Smooth muscle cell (in vitro differentiated cells): ENCODE measurements at regions not wholly inside any gene's neighbourhood (a gene's known extent, or its start where the extent isn't known, plus 50 kb on each side); places are given as distances from the start of the nearest gene placed in this dataset.

Experiments
- DNase-seq: peaks from one replicate; lab custom pipeline; 2025; ENCODE audit not compliant: unreplicated experiment; lab: John Stamatoyannopoulos, UW
- H2AFZ ChIP-seq: fragments of 200-600 bp; sonication (generic); 2 replicates; pipeline ENCODE4 v1.6.0; 2016; ENCODE audit warnings: antibody characterized with exemption, low read depth, mild to moderate bottlenecking
- H3F3A ChIP-seq: fragments of 200-600 bp; sonication (generic); 2 replicates; pipeline ENCODE4 v1.6.0; 2017; ENCODE audit warnings: antibody characterized with exemption, low read depth
- H3K27ac ChIP-seq: fragments of 200-600 bp; sonication (generic); 2 replicates; pipeline ENCODE4 v1.5.1; 2016; ENCODE audit warnings: low read depth, mild to moderate bottlenecking
- H3K27me3 ChIP-seq: fragments of 200-600 bp; sonication (generic); 2 replicates; pipeline ENCODE4 v1.6.1; 2016; ENCODE audit warnings: low read depth, mild to moderate bottlenecking
- H3K36me3 ChIP-seq: fragments of 200-600 bp; sonication (generic); 2 replicates; pipeline ENCODE4 v1.5.1; 2016; ENCODE audit warnings: low read depth
- H3K4me1 ChIP-seq: fragments of 200-600 bp; sonication (generic); 2 replicates; pipeline ENCODE4 v1.5.1; 2016; ENCODE audit warnings: low read depth
- H3K4me2 ChIP-seq: fragments of 200-600 bp; sonication (generic); 2 replicates; pipeline ENCODE4 v1.6.0; 2016; ENCODE audit warnings: mild to moderate bottlenecking
- H3K4me3 ChIP-seq: fragments of 200-600 bp; sonication (generic); 2 replicates; pipeline ENCODE4 v1.5.1; 2016; ENCODE audit warnings: mild to moderate bottlenecking
- H3K79me2 ChIP-seq: fragments of 200-600 bp; sonication (generic); 2 replicates; pipeline ENCODE4 v1.6.0; 2016; ENCODE audit warnings: low read depth, mild to moderate bottlenecking
- H3K9ac ChIP-seq: fragments of 200-600 bp; sonication (generic); 2 replicates; pipeline ENCODE4 v1.6.0; 2016; ENCODE audit warnings: low read depth
- H3K9me3 ChIP-seq: fragments of 200-600 bp; sonication (generic); replicated peaks from 2 replicates; pipeline ENCODE4 v1.5.1; 2016; ENCODE audit warnings: low read depth
- H4K20me1 ChIP-seq: fragments of 200-600 bp; sonication (generic); 2 replicates; pipeline ENCODE4 v1.6.0; 2016; ENCODE audit warnings: low read depth
- WGBS: methylation state at CpG from one replicate; pipeline ENCODE4 v1.1.7; 2016; ENCODE audit warnings: low lambda C conversion rate; 5-methylcytosine and 5-hydroxymethylcytosine counted together
- TF ChIP-seq, protein P1 (sequence below): fragments of 200-600 bp; sonication (generic); IDR thresholded peaks from 2 replicates; pipeline ENCODE4 v1.5.1; 2017; ENCODE audit warnings: borderline replicate concordance, mild to moderate bottlenecking, antibody characterized with exemption; ENCODE audit not compliant: insufficient read depth, poor library complexity, severe bottlenecking

DNA sequence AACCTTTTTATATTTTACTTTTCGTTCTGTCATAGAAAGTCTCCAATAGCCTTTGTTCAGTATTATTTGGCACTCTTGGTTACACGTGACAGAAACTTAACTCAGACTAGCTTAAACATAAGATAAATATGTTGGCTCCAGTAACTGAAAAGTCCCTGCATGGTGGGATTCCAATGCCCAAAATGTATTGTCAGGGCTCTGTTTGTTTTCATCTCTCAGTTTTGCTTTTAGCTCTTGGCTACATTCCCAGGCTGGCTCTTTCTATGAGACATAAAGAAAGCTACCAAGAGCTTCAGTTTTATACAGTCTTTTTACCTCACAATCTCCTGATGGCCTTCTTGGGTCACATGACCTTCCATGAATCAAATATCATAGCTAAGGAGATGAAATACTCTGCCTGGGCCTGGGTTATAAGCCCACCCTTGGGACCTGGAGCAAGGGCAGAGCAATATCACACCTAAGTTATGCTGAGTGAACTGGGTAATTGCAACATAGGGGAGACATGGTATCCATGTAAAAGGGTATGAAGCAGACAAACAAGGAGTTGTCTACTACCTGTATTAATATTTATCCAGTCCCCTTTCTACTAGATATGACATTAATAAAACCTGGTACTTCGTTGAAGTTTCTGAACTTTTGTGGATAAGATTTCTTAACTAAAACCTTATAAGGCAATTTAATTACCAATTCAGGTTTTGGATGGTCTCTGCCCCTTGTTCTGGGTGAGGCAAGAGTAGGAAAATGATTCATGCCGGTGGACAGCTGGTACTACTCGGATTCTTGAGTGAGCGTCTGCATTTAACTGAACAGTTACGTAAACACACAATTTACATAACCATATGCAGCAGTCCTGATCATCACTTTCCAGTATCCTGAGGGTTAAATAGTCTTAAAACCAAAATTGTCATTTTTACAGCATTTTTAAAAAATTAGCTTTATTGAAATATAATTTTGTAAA, 442.3 kb downstream of the GPATCH2 start:
- H3K4me3 ChIP-seq, result no peak overlapping the region
- H3K4me1 ChIP-seq, result no peaks in the 10 kb centered on the region
- H4K20me1 ChIP-seq, result no peaks in the 10 kb centered on the region
- H3K79me2 ChIP-seq, result no peaks in the 10 kb centered on the region
- no peaks in the 10 kb centered on the region for H3K9me3 ChIP-seq
- no peak overlapping the region for H3K27ac ChIP-seq
- TF ChIP-seq, protein P1, sequence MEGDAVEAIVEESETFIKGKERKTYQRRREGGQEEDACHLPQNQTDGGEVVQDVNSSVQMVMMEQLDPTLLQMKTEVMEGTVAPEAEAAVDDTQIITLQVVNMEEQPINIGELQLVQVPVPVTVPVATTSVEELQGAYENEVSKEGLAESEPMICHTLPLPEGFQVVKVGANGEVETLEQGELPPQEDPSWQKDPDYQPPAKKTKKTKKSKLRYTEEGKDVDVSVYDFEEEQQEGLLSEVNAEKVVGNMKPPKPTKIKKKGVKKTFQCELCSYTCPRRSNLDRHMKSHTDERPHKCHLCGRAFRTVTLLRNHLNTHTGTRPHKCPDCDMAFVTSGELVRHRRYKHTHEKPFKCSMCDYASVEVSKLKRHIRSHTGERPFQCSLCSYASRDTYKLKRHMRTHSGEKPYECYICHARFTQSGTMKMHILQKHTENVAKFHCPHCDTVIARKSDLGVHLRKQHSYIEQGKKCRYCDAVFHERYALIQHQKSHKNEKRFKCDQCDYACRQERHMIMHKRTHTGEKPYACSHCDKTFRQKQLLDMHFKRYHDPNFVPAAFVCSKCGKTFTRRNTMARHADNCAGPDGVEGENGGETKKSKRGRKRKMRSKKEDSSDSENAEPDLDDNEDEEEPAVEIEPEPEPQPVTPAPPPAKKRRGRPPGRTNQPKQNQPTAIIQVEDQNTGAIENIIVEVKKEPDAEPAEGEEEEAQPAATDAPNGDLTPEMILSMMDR, result no peak
- H3K27me3 ChIP-seq, result peaks cover 7% of the 10 kb centered on the region
- DNase-seq, result no peak
- H2AFZ ChIP-seq, result no peak overlapping the region
- H3K36me3 ChIP-seq, result no peaks in the 10 kb centered on the region
- 63% methylated on average over 7 of the region's 7 CpGs for WGBS
- no peaks in the 10 kb centered on the region for H3F3A ChIP-seq
- H3K9ac ChIP-seq, result no peak overlapping the region
- no peak overlapping the region for H3K4me2 ChIP-seq

GRCh38 chr1:217186664-217187063, 444.2 kb downstream of the GPATCH2 start:
- H3K9me3 ChIP-seq, result no peaks in the 10 kb centered on the region

GRCh38 chr1:217184854-217185253, 446.0 kb downstream of the GPATCH2 start:
- Histone ChIP-seq H3K4me3 (no peak overlapping the region), H2AFZ (no peak overlapping the region), H3K9ac (no peak overlapping the region), H3K36me3 (no peaks in the 10 kb centered on the region), H3K27ac (no peak overlapping the region), H3K4me2 (no peak overlapping the region), H4K20me1 (no peaks in the 10 kb centered on the region), H3K27me3 (peaks cover 18% of the 10 kb centered on the region), H3K4me1 (no peaks in the 10 kb centered on the region), H3K9me3 (no peaks in the 10 kb centered on the region), H3K79me2 (no peaks in the 10 kb centered on the region), H3F3A (no peaks in the 10 kb centered on the region)
- 62% methylated on average over 2 of the region's 2 CpGs for WGBS
- TF ChIP-seq, protein P1, result no peak
- DNase-seq, result no peak

More at GRCh38 chr1:217186664-217187063, 444.2 kb downstream of the GPATCH2 start:
- no peaks in the 10 kb centered on the region for H3K4me1 ChIP-seq
- H3K79me2 ChIP-seq, result no peaks in the 10 kb centered on the region
- no peak overlapping the region for H3K9ac ChIP-seq
- H3F3A ChIP-seq, result no peaks in the 10 kb centered on the region
- H3K27me3 ChIP-seq, result peaks cover 10% of the 10 kb centered on the region
- no peak overlapping the region for H3K27ac ChIP-seq
- DNase-seq, result no peak
- TF ChIP-seq, protein P1, result no peak
- H3K4me2 ChIP-seq, result no peak overlapping the region
- no peaks in the 10 kb centered on the region for H3K36me3 ChIP-seq
- no peak overlapping the region for H3K4me3 ChIP-seq
- no peak overlapping the region for H2AFZ ChIP-seq
- H4K20me1 ChIP-seq, result no peaks in the 10 kb centered on the region
